Breast epithelium (tissue), 3 donors: ENCODE measurements at regions not wholly inside any gene's neighbourhood (a gene's known extent, or its start where the extent isn't known, plus 50 kb on each side); places are given as distances from the start of the nearest gene placed in this dataset.

ENCODE experiments used
- CTCF ChIP-seq, 3 donors: fragments of 450-650 bp; IDR thresholded peaks; one replicate each; pipeline ENCODE4 v1.5.1; 2016 to 2017; ENCODE audit warnings: antibody characterized with exemption in 3 of 3, mild to moderate bottlenecking in 3 of 3, moderate library complexity in 3 of 3
- POLR2AphosphoS5 ChIP-seq, 3 donors: sonication (generic); formaldehyde crosslinking; IDR thresholded peaks; one replicate each; pipeline ENCODE4 v1.6.1; 2017; ENCODE audit warnings: antibody characterized with exemption in 3 of 3

- TF ChIP-seq CTCF (IDR thresholded peaks at IDR 0.05) (no peak), POLR2AphosphoS5 (IDR thresholded peaks at IDR 0.05) (no peak)
Measured at GRCh38 chr9:108567571-108567970, 288.2 kb downstream of the ACTL7B start.
